Activated CD8-positive, alpha-beta T cell treated with anti-CD3 and anti-CD28 coated beads for 36 hours (primary cell): ENCODE measurements at regions not wholly inside any gene's neighbourhood (a gene's known extent, or its start where the extent isn't known, plus 50 kb on each side); places are given as distances from the start of the nearest gene placed in this dataset.

Experiments used
- ATAC-seq: fragments of 200-7000 bp; cut with Tn5 transposase; one replicate; pipeline ENCODE4 v1.10.0; 2021; ENCODE audit warnings: mild to moderate bottlenecking, moderate library complexity
- CTCF ChIA-PET: fragments of 350-600 bp; sonication (Branson Sonifier 250); formaldehyde crosslinking; loops from one replicate; lab custom pipeline; 2021; ENCODE audit warnings: antibody characterized with exemption; lab: Charles Lee
- POLR2A ChIA-PET: fragments of 350-600 bp; sonication (Branson Sonifier 250); formaldehyde crosslinking; loops from one replicate; lab custom pipeline; 2021; ENCODE audit warnings: antibody characterized with exemption; lab: Charles Lee
- DNase-seq: peaks from one replicate; pipeline ENCODE4 v3.0.0-alpha.2; 2020
- H3K27ac Mint-ChIP-seq: one replicate; pipeline ENCODE4 v1.8.0; 2021; ENCODE audit warnings: mild to moderate bottlenecking, mixed read lengths
- H3K27me3 Mint-ChIP-seq: one replicate; pipeline ENCODE4 v1.8.0; 2021; ENCODE audit warnings: mixed read lengths
- H3K36me3 Mint-ChIP-seq: one replicate; pipeline ENCODE4 v1.8.0; 2021; ENCODE audit warnings: low read depth, mixed read lengths
- H3K4me1 Mint-ChIP-seq: one replicate; pipeline ENCODE4 v1.8.0; 2021; ENCODE audit warnings: low read depth, mixed read lengths
- H3K4me3 Mint-ChIP-seq: one replicate; pipeline ENCODE4 v1.8.0; 2021; ENCODE audit warnings: mild to moderate bottlenecking, moderate library complexity, mixed read lengths
- H3K9me3 Mint-ChIP-seq: one replicate; pipeline ENCODE4 v1.8.0; 2021; ENCODE audit warnings: mixed read lengths
- CTCF ChIP-seq: fragments of 200-600 bp; IDR thresholded peaks from one replicate; pipeline ENCODE4 v1.8.0; 2022; ENCODE audit warnings: antibody characterized with exemption, mild to moderate bottlenecking
- intact Hi-C: fragments of 100-400 bp; cut with micrococcal nuclease; formaldehyde crosslinking; loops from one replicate; pipeline ENCODE4 v1.10.0; 2022

GRCh38 chr12:41636653-41637052 lies 448.5 kb downstream of the PDZRN4 start:
- Mint-ChIP-seq H3K4me1 (no peaks in the 10 kb centered on the region), H3K4me3 (no peak overlapping the region), H3K9me3 (no peaks in the 10 kb centered on the region), H3K27me3 (no peaks in the 10 kb centered on the region), H3K27ac (no peak overlapping the region), H3K36me3 (no peaks in the 10 kb centered on the region)
- intact Hi-C loops: no loop called here
- ATAC-seq (no peak), DNase-seq (no peak)
- CTCF ChIA-PET: no interaction called here
- POLR2A ChIA-PET: no interaction called here
- TF ChIP-seq CTCF: no peak

GRCh38 chr12:41635626-41636364 lies 447.7 kb downstream of the PDZRN4 start:
- ATAC-seq (no peak), DNase-seq (no peak)
- H3K36me3 Mint-ChIP-seq: no peaks in the 10 kb centered on the region
- intact Hi-C loops: no loop called here
- POLR2A ChIA-PET: no interaction called here
- no peak for TF ChIP-seq CTCF
- H3K4me3 Mint-ChIP-seq: no peak overlapping the region
- no peaks in the 10 kb centered on the region for H3K27me3 Mint-ChIP-seq
- no peaks in the 10 kb centered on the region for H3K4me1 Mint-ChIP-seq
- H3K27ac Mint-ChIP-seq: no peak overlapping the region
- CTCF ChIA-PET: interaction anchor here (1.1 kb wide), 1 partner anchor 12 kb away, joined by 3 read pairs; no protein-coding TSS in a partner anchor
- no peaks in the 10 kb centered on the region for H3K9me3 Mint-ChIP-seq

- intact Hi-C loops: no loop called here
- ChIA-PET CTCF (no interaction called here), POLR2A (no interaction called here)
- Mint-ChIP-seq H3K27ac (no peak overlapping the region), H3K36me3 (no peaks in the 10 kb centered on the region), H3K9me3 (no peaks in the 10 kb centered on the region), H3K4me1 (no peaks in the 10 kb centered on the region), H3K4me3 (no peak overlapping the region), H3K27me3 (no peaks in the 10 kb centered on the region)
- no peak for TF ChIP-seq CTCF
- no peak for ATAC-seq
- no peak for DNase-seq
Measured at GRCh38 chr12:41634091-41634490, 446.0 kb downstream of the PDZRN4 start.

- ATAC-seq (no peak), DNase-seq (no peak)
- ChIA-PET CTCF (no interaction called here), POLR2A (no interaction called here)
- Mint-ChIP-seq H3K27me3 (no peaks in the 10 kb centered on the region), H3K36me3 (no peaks in the 10 kb centered on the region), H3K27ac (no peak overlapping the region), H3K4me1 (no peaks in the 10 kb centered on the region), H3K4me3 (no peak overlapping the region), H3K9me3 (peaks cover 6% of the 10 kb centered on the region)
- intact Hi-C loops: no loop called here
- TF ChIP-seq CTCF: no peak
Measured at GRCh38 chr12:41629611-41630010, 441.5 kb downstream of the PDZRN4 start.

- intact Hi-C loops: no loop called here
- Mint-ChIP-seq H3K27ac (no peak overlapping the region), H3K9me3 (peaks cover 6% of the 10 kb centered on the region), H3K4me3 (no peak overlapping the region), H3K4me1 (no peaks in the 10 kb centered on the region), H3K36me3 (no peaks in the 10 kb centered on the region), H3K27me3 (no peaks in the 10 kb centered on the region)
- POLR2A ChIA-PET: no interaction called here
- DNase-seq (no peak), ATAC-seq (no peak)
- no peak for TF ChIP-seq CTCF
- CTCF ChIA-PET: interaction anchor here (1.3 kb wide), 1 partner anchor 396 kb away, joined by 4 read pairs; no protein-coding TSS in a partner anchor
Measured at GRCh38 chr12:41627476-41627875, 439.4 kb downstream of the PDZRN4 start.
